Right kidney (tissue), 1 donor: ENCODE measurements at regions not wholly inside any gene's neighbourhood (a gene's known extent, or its start where the extent isn't known, plus 50 kb on each side); places are given as distances from the start of the nearest gene placed in this dataset.

Experiments
- DNase-seq: peaks from one replicate; pipeline ENCODE4 v3.0.0-alpha.2; 2016

- no peak for DNase-seq
Observed at GRCh38 chr1:240667351-240667750, 55.4 kb upstream of the GREM2 start.

- no peak for DNase-seq
Observed at GRCh38 chr1:240666568-240667198, 54.7 kb upstream of the GREM2 start.

- no peak for DNase-seq
Observed at GRCh38 chr1:240663169-240663879, 51.4 kb upstream of the GREM2 start.
